ENCODE measurements at regions not wholly inside any gene's neighbourhood (a gene's known extent, or its start where the extent isn't known, plus 50 kb on each side); places are given as distances from the start of the nearest gene placed in this dataset.

DNA sequence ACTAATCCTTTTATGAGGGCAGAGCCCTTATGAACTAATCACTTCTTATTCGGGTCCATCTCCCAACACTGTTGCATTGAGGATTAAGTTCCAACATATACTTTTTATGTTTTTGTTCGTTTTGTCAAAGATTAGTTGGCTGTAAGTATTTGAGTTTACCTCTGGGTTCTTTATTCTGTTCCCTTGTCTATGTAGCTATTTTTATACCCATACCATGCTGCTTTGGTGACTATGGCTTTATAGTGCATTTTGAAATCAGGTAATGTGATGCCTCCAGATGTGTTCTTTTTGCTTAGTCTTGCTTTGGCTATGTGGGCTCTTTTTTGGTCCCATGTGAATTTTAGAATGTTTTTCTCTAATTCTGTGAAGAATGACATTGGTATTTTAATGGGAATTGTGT is 166.4 kb upstream of the KCNMB2 start:
- H3K4me3 ChIP-seq (ENCODE audit: low read depth, low read length) = no peak overlapping the region
- no peak for DNase-seq (ENCODE audit: low read depth)
- TF ChIP-seq, protein P1, sequence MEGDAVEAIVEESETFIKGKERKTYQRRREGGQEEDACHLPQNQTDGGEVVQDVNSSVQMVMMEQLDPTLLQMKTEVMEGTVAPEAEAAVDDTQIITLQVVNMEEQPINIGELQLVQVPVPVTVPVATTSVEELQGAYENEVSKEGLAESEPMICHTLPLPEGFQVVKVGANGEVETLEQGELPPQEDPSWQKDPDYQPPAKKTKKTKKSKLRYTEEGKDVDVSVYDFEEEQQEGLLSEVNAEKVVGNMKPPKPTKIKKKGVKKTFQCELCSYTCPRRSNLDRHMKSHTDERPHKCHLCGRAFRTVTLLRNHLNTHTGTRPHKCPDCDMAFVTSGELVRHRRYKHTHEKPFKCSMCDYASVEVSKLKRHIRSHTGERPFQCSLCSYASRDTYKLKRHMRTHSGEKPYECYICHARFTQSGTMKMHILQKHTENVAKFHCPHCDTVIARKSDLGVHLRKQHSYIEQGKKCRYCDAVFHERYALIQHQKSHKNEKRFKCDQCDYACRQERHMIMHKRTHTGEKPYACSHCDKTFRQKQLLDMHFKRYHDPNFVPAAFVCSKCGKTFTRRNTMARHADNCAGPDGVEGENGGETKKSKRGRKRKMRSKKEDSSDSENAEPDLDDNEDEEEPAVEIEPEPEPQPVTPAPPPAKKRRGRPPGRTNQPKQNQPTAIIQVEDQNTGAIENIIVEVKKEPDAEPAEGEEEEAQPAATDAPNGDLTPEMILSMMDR (IDR thresholded peaks at IDR 0.05; ENCODE audit: insufficient read depth, low read depth, low read length) = no peak

DNA sequence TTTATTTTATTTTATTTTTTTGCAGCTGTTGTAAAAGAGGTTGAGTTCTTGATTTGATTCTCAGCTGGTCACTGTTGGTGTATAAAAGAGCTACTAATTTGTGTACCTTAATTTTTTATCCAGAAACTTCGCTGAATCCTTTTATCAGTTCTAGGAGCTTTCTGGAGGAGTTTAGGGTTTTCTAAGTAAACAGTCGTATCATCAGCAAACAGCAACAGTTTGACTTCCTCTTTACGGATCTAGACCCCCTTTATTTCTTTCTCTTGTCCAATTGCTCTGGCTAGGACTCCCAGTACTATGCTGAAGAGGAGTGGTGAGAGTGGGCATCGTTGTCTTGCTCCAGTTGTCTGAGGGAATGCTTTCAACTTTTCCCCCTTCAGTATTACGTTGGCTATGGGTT is 165.8 kb upstream of the KCNMB2 start:
- TF ChIP-seq, protein P1 (IDR thresholded peaks at IDR 0.05; ENCODE audit: insufficient read depth, low read depth, low read length) = no peak
- DNase-seq (ENCODE audit: low read depth) = no peak
- no peak overlapping the region for H3K4me3 ChIP-seq (ENCODE audit: low read depth, low read length)

DNA sequence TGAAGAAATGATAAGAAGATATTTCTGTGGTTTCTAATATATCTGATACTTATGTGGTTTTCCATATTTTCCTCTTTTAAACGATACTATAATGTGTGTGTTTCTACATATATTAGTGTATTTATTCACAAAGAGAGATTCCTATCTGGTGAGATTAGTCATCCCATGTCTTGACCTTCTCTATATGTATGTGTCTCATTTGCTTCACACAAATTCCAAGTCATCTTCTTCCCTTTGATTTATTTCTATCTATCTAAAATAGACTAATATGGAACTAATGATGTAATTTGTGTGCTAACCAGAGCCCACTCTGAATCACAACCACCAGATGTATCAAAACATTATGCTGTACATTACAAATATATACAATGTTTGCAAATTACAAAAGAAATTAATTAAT is 154.7 kb upstream of the KCNMB2 start:
- no peak overlapping the region for H3K4me3 ChIP-seq (ENCODE audit: low read depth, low read length)
- TF ChIP-seq, protein P1 (IDR thresholded peaks at IDR 0.05; ENCODE audit: insufficient read depth, low read depth, low read length) = no peak
- peak; percentile 34 for DNase-seq (ENCODE audit: low read depth)

DNA sequence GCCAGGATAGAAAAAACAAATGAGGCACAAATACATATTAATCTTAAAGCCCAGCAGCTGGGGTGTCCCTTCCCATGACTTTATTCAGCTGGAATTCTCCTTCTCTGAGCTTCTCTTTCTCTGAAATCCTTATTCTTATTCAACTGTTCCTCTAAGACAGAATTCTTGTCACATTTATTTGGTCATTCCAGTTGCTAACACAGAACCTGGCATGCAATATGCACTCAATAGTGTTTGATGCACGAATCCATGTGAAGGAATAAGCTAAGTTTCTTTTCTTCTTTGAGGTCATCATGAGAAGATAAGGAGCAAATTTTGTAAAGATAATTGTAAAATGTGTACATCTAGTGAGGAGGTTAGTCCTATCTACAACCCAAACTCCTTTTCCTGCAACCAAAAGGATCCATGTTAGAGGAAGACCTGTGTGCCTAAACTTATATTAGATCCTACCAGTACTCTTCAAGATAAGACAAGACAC is 154.2 kb upstream of the KCNMB2 start:
- no peak overlapping the region for H3K4me3 ChIP-seq (ENCODE audit: low read depth, low read length)
- no peak for DNase-seq (ENCODE audit: low read depth)
- TF ChIP-seq, protein P1 (IDR thresholded peaks at IDR 0.05; ENCODE audit: insufficient read depth, low read depth, low read length) = no peak

DNA sequence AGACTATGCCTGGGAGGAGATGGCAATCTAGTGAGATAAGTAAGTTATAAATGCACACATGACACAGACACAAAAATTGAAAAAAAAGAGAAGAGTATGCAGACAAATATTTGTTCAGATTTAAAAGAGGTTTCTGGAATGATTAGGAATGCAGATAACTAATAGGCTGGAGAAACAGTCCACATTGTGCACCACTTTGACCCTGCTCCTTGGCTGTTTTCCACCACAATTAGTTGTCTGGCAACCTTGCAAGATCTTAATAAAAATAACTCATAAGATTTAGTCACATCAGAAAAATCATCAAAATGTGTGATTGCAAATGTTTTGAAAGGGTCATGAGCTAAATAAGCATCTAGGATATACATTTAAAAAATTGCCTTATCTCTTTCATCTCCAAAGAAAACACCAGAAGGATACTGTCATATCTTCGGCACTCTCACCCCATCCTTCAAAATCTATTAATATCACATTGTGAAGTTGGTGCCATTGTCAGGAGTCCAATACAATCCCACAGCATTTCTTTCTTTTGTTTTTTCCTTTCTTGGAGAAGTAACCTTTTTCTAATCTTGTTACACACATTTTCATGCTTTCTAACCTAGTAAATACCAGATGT is 153.7 kb upstream of the KCNMB2 start:
- H3K4me3 ChIP-seq (ENCODE audit: low read depth, low read length) = no peak overlapping the region
- DNase-seq (ENCODE audit: low read depth) = peak; percentile 86
- TF ChIP-seq, protein P1 (IDR thresholded peaks at IDR 0.05; ENCODE audit: insufficient read depth, low read depth, low read length) = no peak

DNA sequence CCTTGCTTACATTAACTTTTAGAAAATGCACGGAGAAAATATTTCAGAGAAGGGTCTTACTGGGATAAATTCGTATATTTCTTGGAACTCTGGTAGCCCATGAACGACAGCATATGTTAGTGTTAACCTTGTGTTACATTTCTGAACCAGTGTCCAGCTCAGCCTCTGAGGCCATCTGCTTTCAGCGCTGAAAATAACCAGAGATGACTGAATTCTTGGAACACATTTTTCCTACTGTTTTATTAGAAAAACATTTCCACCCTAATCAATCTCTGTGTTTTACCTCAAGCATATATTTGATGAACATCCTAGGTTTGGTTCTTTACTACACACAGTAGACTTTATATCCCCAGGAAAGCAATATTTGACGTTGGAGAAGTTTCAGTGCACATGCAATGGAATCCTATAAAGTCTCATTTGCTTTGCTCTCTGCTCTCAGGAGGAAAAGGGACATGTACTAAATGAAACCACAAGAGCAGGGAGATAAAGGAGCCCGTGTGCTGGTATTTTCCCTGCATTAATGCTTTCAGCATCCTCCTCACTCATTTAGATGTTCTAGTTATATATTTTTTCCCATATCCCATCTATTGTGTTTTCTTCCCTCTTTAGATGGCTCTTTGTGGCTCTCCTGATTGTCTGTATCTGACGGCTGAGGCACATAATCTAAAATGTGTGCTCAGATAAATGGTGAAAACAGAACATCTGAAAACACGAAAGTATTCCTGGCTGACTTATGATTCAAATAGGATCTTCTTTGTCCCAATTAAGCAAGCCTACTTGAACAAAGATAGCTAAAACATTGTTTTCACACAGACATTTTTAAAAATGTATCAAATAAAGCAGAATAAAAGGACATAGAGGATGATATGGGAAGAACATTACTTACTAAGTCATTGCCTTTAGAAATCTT is 151.7 kb upstream of the KCNMB2 start:
- DNase-seq (ENCODE audit: low read depth) = peak; percentile 49
- no peak overlapping the region for H3K4me3 ChIP-seq (ENCODE audit: low read depth, low read length)
- TF ChIP-seq, protein P1 (IDR thresholded peaks at IDR 0.05; ENCODE audit: insufficient read depth, low read depth, low read length) = no peak
